HG02571 (cell line): ENCODE measurements at regions not wholly inside any gene's neighbourhood (a gene's known extent, or its start where the extent isn't known, plus 50 kb on each side); places are given as distances from the start of the nearest gene placed in this dataset.
"Not testable (repeated sequence)": the region's sequence is repeated elsewhere in the genome, so short reads cannot be mapped to it uniquely, and the experiment has no call there.

ENCODE experiments used
- ATAC-seq: cut with Tn5 transposase; IDR thresholded peaks from one replicate; pipeline ENCODE4 v1.9.1; 2021; ENCODE audit warnings: mild to moderate bottlenecking, moderate library complexity; ENCODE audit not compliant: unreplicated experiment

GRCh38 chr6:84847390-84848160, 83.2 kb upstream of the TBX18 start:
- ATAC-seq: no peak

DNA sequence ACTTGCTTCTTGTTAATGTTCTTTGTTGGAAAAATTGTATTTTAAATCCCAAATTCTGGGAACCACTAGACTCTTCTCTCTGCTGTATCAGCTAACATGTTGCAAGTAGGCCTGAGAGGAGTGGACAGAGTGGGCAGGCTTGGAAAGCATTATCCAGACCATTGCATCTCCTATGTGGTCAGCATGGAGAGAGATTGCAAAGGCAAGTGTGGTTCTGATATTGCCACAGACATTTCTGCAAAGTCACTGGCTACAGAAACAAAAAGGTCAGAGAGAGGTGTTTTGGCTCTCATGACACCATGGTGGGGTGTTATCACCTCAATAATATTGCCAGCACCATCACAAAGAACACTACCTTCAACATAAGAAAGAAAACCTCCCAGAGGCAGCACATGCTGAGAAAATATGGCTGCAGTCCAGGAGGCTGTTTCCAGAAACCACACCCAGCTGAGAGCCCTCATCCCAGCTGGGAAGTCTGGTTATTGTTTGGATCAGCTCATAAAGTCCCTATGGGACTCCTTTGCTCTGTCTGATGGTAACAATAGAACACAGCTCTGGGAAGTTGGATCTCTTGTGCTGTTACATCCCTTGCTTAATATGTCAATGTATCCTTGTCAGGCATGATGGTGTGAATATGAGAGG, 78.2 kb upstream of the TBX18 start:
- ATAC-seq: no peak

- not testable (repeated sequence) for ATAC-seq
These were observed 72.9 kb upstream of the TBX18 start for GRCh38 chr6:84837068-84837866.

GRCh38 chr6:84836366-84836765, 72.0 kb upstream of the TBX18 start:
- ATAC-seq: no peak

GRCh38 chr6:84835340-84835739, 70.9 kb upstream of the TBX18 start:
- no peak for ATAC-seq

DNA sequence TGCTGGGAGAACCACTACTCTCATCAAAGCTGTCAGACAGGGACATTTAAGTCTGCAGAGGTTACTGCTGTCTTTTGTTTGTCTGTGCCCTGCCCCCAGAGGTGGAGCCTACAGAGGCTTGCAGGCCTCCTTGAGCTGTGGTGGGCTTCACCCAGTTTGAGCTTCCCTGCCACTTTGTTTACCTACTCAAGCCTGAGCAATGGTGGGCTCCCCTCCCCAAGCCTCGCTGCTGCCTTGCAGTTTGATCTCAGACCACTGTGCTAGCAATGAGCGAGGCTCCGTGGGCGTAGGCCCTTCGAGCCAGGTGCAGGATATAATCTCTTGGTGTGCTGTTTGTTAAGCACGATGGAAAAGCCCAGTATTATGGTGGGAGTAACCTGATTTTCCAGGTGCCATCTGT, 67.5 kb upstream of the TBX18 start:
- not testable (repeated sequence) for ATAC-seq

GRCh38 chr6:84825461-84825860, 61.1 kb upstream of the TBX18 start:
- no peak for ATAC-seq

DNA sequence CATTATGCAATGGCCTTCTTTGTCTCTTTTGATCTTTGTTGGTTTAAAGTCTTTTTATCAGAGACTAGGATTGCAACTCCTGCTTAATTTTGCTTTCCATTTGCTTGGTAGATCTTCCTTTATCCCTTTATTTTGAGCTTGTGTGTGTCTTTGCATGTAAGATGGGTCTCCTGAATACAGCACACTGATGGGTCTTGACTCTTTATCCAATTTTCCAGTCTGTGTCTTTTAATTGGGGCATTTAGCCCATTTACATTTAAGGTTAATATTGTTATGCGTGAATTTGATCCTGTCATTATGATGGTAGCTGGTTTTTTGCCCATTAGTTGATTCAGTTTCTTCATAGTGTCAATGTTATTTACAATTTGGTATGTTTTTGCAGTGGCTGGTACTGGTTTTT, 56.9 kb upstream of the TBX18 start:
- ATAC-seq: not testable (repeated sequence)

DNA sequence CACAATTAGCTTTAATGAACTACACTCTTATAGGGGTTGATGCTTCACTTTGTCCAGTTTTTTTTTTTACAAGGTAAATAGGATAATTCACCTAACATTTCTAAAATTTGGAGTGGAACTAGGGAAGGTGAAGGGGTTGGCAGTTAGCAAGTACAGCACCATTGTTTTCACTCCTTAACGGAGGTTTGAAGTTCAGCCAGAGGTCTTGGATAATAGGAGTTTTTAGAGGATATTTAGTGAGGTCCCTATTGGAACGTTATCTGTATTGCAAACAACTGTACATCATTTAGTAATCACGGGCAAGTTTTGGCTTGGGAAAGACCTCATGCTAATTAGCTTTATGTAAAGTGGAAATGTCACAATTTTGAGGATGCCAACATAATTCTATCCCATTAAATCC, 52.3 kb upstream of the TBX18 start:
- no peak for ATAC-seq

DNA sequence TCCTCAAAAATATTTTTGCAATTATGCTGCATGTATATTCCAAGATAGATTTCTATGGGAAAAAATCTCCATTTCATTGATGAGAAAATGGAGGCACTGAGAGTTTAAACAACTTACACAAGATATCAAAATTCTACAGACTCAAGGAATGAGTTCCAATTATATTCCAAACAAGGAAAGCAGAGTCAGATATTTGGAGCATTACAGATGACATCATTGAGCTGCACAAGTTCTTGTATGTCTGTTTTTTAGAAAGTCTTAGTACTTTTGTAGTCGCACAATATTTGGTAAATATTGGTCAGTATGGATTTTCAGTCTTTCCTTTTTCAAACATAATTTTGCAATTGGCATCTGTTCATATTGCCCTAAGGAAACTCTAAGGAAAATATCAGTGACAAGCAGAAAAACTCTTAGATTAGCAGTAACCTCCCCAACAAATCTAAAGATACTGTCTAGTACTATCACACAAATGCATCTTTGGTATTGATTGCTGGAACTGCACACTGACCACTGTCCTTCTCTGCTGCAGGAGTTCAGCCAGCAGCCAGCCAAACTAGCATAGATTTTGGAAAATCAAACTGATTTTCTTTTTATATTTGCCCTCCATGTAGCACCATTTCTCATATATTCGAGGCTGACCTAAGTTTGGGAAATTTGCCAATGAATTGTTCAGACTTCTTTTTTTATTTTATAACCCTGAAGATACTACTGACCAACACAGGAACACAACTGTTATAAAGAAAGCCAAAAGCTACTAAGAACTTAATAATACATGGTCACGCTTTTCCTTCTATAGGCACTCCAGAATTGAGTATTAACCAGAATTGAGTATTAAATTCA, 51.7 kb upstream of the TBX18 start:
- ATAC-seq: no peak
